Ovary (tissue), 3 donors: ENCODE measurements at regions not wholly inside any gene's neighbourhood (a gene's known extent, or its start where the extent isn't known, plus 50 kb on each side); places are given as distances from the start of the nearest gene placed in this dataset.

Experiments
- CTCF ChIP-seq, 3 donors: fragments of 450-650 bp in 2 of 3; fragments of 200-600 bp in 1 of 3; IDR thresholded peaks; one replicate each; pipeline versions ENCODE4 v1.5.1 to v1.8.0; 2016 to 2022; ENCODE audit warnings: antibody characterized with exemption in 3 of 3, mild to moderate bottlenecking in 1 of 3
- EP300 ChIP-seq: sonication (generic); formaldehyde crosslinking; IDR thresholded peaks from one replicate; pipeline ENCODE4 v1.6.1; 2017; ENCODE audit warnings: antibody characterized with exemption
- POLR2A ChIP-seq: fragments of 450-650 bp; IDR thresholded peaks from one replicate; pipeline ENCODE4 v1.6.1; 2017; ENCODE audit warnings: antibody characterized with exemption, mild to moderate bottlenecking, moderate library complexity
- donor health status: DM: no; HTN: no; CAD: no.

- TF ChIP-seq POLR2A (no peak), CTCF (IDR thresholded peaks at IDR 0.05) (no peak), EP300 (no peak)
Observed at GRCh38 chr3:146337991-146338390, 87.1 kb upstream of the PLSCR4 start.
